Fibroblast of lung (primary cell): ENCODE measurements at regions not wholly inside any gene's neighbourhood (a gene's known extent, or its start where the extent isn't known, plus 50 kb on each side); places are given as distances from the start of the nearest gene placed in this dataset.

Source experiments
- DNase-seq, 2 donors: peaks; one replicate each; pipeline versions ENCODE4 v3.0.0 to v3.0.0-alpha.2; 2010; ENCODE audit warnings: low read depth in 2 of 2
- H2AFZ ChIP-seq: 2 replicates; pipeline ENCODE4 v1.5.1; 2012; ENCODE audit warnings: low read length, control low read depth, inconsistent platforms
- H3K27ac ChIP-seq: 2 replicates; pipeline ENCODE4 v1.5.1; 2011; ENCODE audit warnings: low read length, control low read depth; ENCODE audit not compliant: insufficient read depth
- H3K27me3 ChIP-seq: 2 replicates; pipeline ENCODE4 v1.5.1; 2011; ENCODE audit warnings: mild to moderate bottlenecking, low read length; ENCODE audit not compliant: control insufficient read depth, insufficient read depth
- H3K36me3 ChIP-seq: 2 replicates; pipeline ENCODE4 v1.5.1; 2011; ENCODE audit warnings: low read length; ENCODE audit not compliant: control insufficient read depth, insufficient read depth
- H3K4me1 ChIP-seq: 2 replicates; pipeline ENCODE4 v1.5.1; 2011; ENCODE audit warnings: low read length; ENCODE audit not compliant: control insufficient read depth, insufficient read depth; ENCODE audit errors: extremely low read depth
- H3K4me2 ChIP-seq: 2 replicates; pipeline ENCODE4 v1.5.1; 2011; ENCODE audit warnings: low read length, control low read depth; ENCODE audit not compliant: insufficient read depth; ENCODE audit errors: extremely low read depth
- H3K4me3 ChIP-seq, 4 experiments: fragments of 200-600 bp in 1 of 4; sonication (generic) in 1 of 4; replicated peaks in 1 of 4; 2 replicates each; pipeline ENCODE4 v1.5.1; 2011 to 2016; ENCODE audit warnings: low read length in 4 of 4, low read depth in 3 of 4, mild to moderate bottlenecking in 3 of 4, control low read depth in 2 of 4, inconsistent platforms in 1 of 4, mixed read lengths in 1 of 4; ENCODE audit not compliant: insufficient read depth in 1 of 4; ENCODE audit errors: control extremely low read depth in 1 of 4
- H3K79me2 ChIP-seq: 2 replicates; pipeline ENCODE4 v1.5.1; 2012; ENCODE audit warnings: mild to moderate bottlenecking, low read length, inconsistent platforms; ENCODE audit not compliant: control insufficient read depth, insufficient read depth
- H3K9ac ChIP-seq: 2 replicates; pipeline ENCODE4 v1.5.1; 2011; ENCODE audit warnings: mild to moderate bottlenecking, low read length, control low read depth; ENCODE audit not compliant: insufficient read depth
- H3K9me3 ChIP-seq: 2 replicates; pipeline ENCODE4 v1.5.1; 2012; ENCODE audit warnings: low read depth, low read length; ENCODE audit not compliant: control insufficient read depth, insufficient read depth
- H4K20me1 ChIP-seq: 2 replicates; pipeline ENCODE4 v1.5.1; 2011; ENCODE audit warnings: low read length; ENCODE audit not compliant: control insufficient read depth, insufficient read depth; ENCODE audit errors: extremely low read depth
- CTCF ChIP-seq, 2 donors: IDR thresholded peaks in 1 of 2; conservative IDR thresholded peaks in 1 of 2; 1 replicate in 1 of 2; 2 replicates in 1 of 2; pipeline ENCODE4 v1.5.1; 2011 to 2012; ENCODE audit warnings: low read length in 2 of 2, control low read depth in 1 of 2, inconsistent platforms in 1 of 2, low read depth in 1 of 2, mild to moderate bottlenecking in 1 of 2
- EZH2 ChIP-seq: IDR thresholded peaks from 2 replicates; pipeline ENCODE4 v1.5.1; 2012; ENCODE audit warnings: low read length, control low read depth, mild to moderate bottlenecking; ENCODE audit errors: missing control alignments

- DNase-seq: no peak
- Histone ChIP-seq H3K36me3 (no peaks in the 10 kb centered on the region), H4K20me1 (no peaks in the 10 kb centered on the region), H3K9me3 (no peaks in the 10 kb centered on the region), H3K9ac (no peak overlapping the region), H3K27me3 (no peaks in the 10 kb centered on the region), H3K4me2 (no peak overlapping the region), H3K27ac (no peak overlapping the region), H3K4me3 (no peak overlapping the region), H2AFZ (no peak overlapping the region), H3K79me2 (no peaks in the 10 kb centered on the region), H3K4me1 (no peaks in the 10 kb centered on the region)
- TF ChIP-seq CTCF (conservative IDR thresholded peaks at IDR 0.05 in 1 of 2, IDR thresholded peaks at IDR 0.05 in 1 of 2; ENCODE audit: low read depth in 1 of 2, low read length in 2 of 2): no peak
- TF ChIP-seq EZH2: no peak
Observed at GRCh38 chr1:3959361-3959760, 59.3 kb upstream of the C1orf174 start.

- no peaks in the 10 kb centered on the region for H3K36me3 ChIP-seq
- no peaks in the 10 kb centered on the region for H3K9me3 ChIP-seq
- H3K4me1 ChIP-seq: no peaks in the 10 kb centered on the region
- H3K79me2 ChIP-seq: no peaks in the 10 kb centered on the region
- no peak overlapping the region for H3K4me3 ChIP-seq
- H3K27ac ChIP-seq: no peak overlapping the region
- no peak for DNase-seq
- H3K9ac ChIP-seq: no peak overlapping the region
- H3K4me2 ChIP-seq: no peak overlapping the region
- no peak overlapping the region for H2AFZ ChIP-seq
- H4K20me1 ChIP-seq: no peaks in the 10 kb centered on the region
- no peaks in the 10 kb centered on the region for H3K27me3 ChIP-seq
- no peak for TF ChIP-seq EZH2
- TF ChIP-seq CTCF (conservative IDR thresholded peaks at IDR 0.05 in 1 of 2, IDR thresholded peaks at IDR 0.05 in 1 of 2; ENCODE audit: low read depth in 1 of 2, low read length in 2 of 2): no peak
Observed at GRCh38 chr1:3963554-3963953, 63.5 kb upstream of the C1orf174 start.

GRCh38 chr1:3965693-3966092, 65.6 kb upstream of the C1orf174 start:
- H3K4me2 ChIP-seq: no peak overlapping the region

More at GRCh38 chr1:3965693-3966092, 65.6 kb upstream of the C1orf174 start:
- Histone ChIP-seq H3K9me3 (no peaks in the 10 kb centered on the region), H4K20me1 (no peaks in the 10 kb centered on the region), H3K36me3 (no peaks in the 10 kb centered on the region), H3K27me3 (no peaks in the 10 kb centered on the region), H3K9ac (no peak overlapping the region), H3K4me1 (no peaks in the 10 kb centered on the region), H3K27ac (no peak overlapping the region), H3K4me3 (no peak overlapping the region), H2AFZ (no peak overlapping the region), H3K79me2 (no peaks in the 10 kb centered on the region)
- no peak for TF ChIP-seq EZH2
- TF ChIP-seq CTCF (conservative IDR thresholded peaks at IDR 0.05 in 1 of 2, IDR thresholded peaks at IDR 0.05 in 1 of 2; ENCODE audit: low read depth in 1 of 2, low read length in 2 of 2): no peak
- no peak for DNase-seq
